Bronchial epithelial cell (primary cell): ENCODE measurements at regions not wholly inside any gene's neighbourhood (a gene's known extent, or its start where the extent isn't known, plus 50 kb on each side); places are given as distances from the start of the nearest gene placed in this dataset.

Source experiments
- DNase-seq: peaks from one replicate; pipeline ENCODE4 v3.0.0-alpha.2; 2010; ENCODE audit warnings: low read depth
- FAIRE-seq: peaks from 2 replicates; lab custom pipeline; 2011; peaks lifted over from hg19 to GRCh38; lab: Jason Lieb, UNC
- H3K27me3 ChIP-seq: 2 replicates; pipeline ENCODE4 v1.5.1; 2011; ENCODE audit warnings: low read length; ENCODE audit not compliant: control insufficient read depth, insufficient read depth
- H3K36me3 ChIP-seq: 2 replicates; pipeline ENCODE4 v1.5.1; 2011; ENCODE audit warnings: low read length; ENCODE audit not compliant: control insufficient read depth, insufficient read depth
- H3K4me3 ChIP-seq: 2 replicates; pipeline ENCODE4 v1.5.1; 2011; ENCODE audit warnings: mild to moderate bottlenecking, low read depth, low read length, control low read depth
- CTCF ChIP-seq: IDR thresholded peaks from 2 replicates; pipeline ENCODE4 v1.5.1; 2011; ENCODE audit warnings: mild to moderate bottlenecking, moderate library complexity, low read length, control low read depth, inconsistent platforms; ENCODE audit not compliant: insufficient read depth, severe bottlenecking

- DNase-seq (no peak), FAIRE-seq (no peak)
- no peak for TF ChIP-seq CTCF
- Histone ChIP-seq H3K4me3 (no peak overlapping the region), H3K27me3 (no peaks in the 10 kb centered on the region), H3K36me3 (no peaks in the 10 kb centered on the region)
These were observed 55.1 kb downstream of the TTC6 start for GRCh38 chr14:37650356-37651037.

- FAIRE-seq (no peak), DNase-seq (no peak)
- no peak for TF ChIP-seq CTCF
- no peak overlapping the region for H3K4me3 ChIP-seq
- no peaks in the 10 kb centered on the region for H3K27me3 ChIP-seq
- H3K36me3 ChIP-seq = no peaks in the 10 kb centered on the region
These were observed 56.6 kb downstream of the TTC6 start for GRCh38 chr14:37652042-37652441.

GRCh38 chr14:37655418-37655817, 60.0 kb downstream of the TTC6 start:
- H3K27me3 ChIP-seq = no peaks in the 10 kb centered on the region
- H3K4me3 ChIP-seq = no peak overlapping the region
- no peak for FAIRE-seq
- TF ChIP-seq CTCF = no peak
- no peaks in the 10 kb centered on the region for H3K36me3 ChIP-seq
- DNase-seq = peak; percentile 39

- no peaks in the 10 kb centered on the region for H3K27me3 ChIP-seq
- no peaks in the 10 kb centered on the region for H3K36me3 ChIP-seq
- no peak overlapping the region for H3K4me3 ChIP-seq
- DNase-seq (no peak), FAIRE-seq (no peak)
- no peak for TF ChIP-seq CTCF
These were observed 62.7 kb downstream of the TTC6 start for GRCh38 chr14:37658156-37658555.

- Histone ChIP-seq H3K36me3 (no peaks in the 10 kb centered on the region), H3K27me3 (no peaks in the 10 kb centered on the region), H3K4me3 (no peak overlapping the region)
- TF ChIP-seq CTCF = no peak
- FAIRE-seq (no peak), DNase-seq (no peak)
These were observed 68.1 kb downstream of the TTC6 start for GRCh38 chr14:37663498-37663897.

GRCh38 chr14:37665479-37665878, 70.0 kb downstream of the TTC6 start:
- Histone ChIP-seq H3K4me3 (no peak overlapping the region), H3K27me3 (no peaks in the 10 kb centered on the region), H3K36me3 (no peaks in the 10 kb centered on the region)
- FAIRE-seq = no peak
- no peak for TF ChIP-seq CTCF
- no peak for DNase-seq
